Right lobe of liver (tissue), 4 donors: ENCODE measurements at regions not wholly inside any gene's neighbourhood (a gene's known extent, or its start where the extent isn't known, plus 50 kb on each side); places are given as distances from the start of the nearest gene placed in this dataset.

Experiments
- POLR2A ChIP-seq: fragments of 450-650 bp; IDR thresholded peaks from one replicate; pipeline ENCODE4 v1.6.1; 2017; ENCODE audit warnings: antibody characterized with exemption, mild to moderate bottlenecking
- TF ChIP-seq, protein P1 (sequence below), 4 donors: fragments of 200-600 bp in 3 of 4; fragments of 450-650 bp in 1 of 4; IDR thresholded peaks; one replicate each; pipeline versions ENCODE4 v1.5.1 to v1.8.0; 2016 to 2022; ENCODE audit warnings: antibody characterized with exemption in 4 of 4, mild to moderate bottlenecking in 2 of 4
- donor health status: DM: no; HTN: no; CAD: no.
- donor health status: DM: no; HTN: no; CAD: no.
- donor health status: DM: no; HTN: yes; CAD: no.

DNA sequence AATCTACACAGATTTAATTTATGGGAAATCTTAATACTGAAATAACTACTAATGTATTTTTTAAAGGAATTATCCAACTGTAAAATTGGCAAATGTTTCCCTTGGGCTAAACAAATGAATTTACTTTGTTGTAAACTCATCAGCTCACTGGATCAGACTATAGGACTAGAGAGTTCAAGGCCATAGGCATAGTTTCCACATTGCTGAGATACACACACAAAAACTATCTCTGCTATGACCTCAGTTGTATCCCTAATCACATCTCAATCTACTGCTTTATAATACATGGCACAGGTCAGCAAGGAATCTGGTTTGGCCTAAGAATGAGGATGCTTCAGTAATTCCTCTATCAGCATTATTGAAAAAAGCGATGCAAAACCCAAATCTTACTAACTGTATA, 101.1 kb upstream of the SLC39A10 start:
- no peak for TF ChIP-seq POLR2A
- TF ChIP-seq, protein P1, sequence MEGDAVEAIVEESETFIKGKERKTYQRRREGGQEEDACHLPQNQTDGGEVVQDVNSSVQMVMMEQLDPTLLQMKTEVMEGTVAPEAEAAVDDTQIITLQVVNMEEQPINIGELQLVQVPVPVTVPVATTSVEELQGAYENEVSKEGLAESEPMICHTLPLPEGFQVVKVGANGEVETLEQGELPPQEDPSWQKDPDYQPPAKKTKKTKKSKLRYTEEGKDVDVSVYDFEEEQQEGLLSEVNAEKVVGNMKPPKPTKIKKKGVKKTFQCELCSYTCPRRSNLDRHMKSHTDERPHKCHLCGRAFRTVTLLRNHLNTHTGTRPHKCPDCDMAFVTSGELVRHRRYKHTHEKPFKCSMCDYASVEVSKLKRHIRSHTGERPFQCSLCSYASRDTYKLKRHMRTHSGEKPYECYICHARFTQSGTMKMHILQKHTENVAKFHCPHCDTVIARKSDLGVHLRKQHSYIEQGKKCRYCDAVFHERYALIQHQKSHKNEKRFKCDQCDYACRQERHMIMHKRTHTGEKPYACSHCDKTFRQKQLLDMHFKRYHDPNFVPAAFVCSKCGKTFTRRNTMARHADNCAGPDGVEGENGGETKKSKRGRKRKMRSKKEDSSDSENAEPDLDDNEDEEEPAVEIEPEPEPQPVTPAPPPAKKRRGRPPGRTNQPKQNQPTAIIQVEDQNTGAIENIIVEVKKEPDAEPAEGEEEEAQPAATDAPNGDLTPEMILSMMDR (IDR thresholded peaks at IDR 0.05), result no peak
